Keratinocyte (primary cell): ENCODE measurements at regions not wholly inside any gene's neighbourhood (a gene's known extent, or its start where the extent isn't known, plus 50 kb on each side); places are given as distances from the start of the nearest gene placed in this dataset.

Experiments used
- DNase-seq: peaks from one replicate; pipeline ENCODE4 v3.0.0-alpha.2; 2011; ENCODE audit warnings: low read depth, missing footprints, low spot score
- FAIRE-seq: peaks from 2 replicates; lab custom pipeline; 2011; peaks lifted over from hg19 to GRCh38; lab: Jason Lieb, UNC
- H2AFZ ChIP-seq: 2 replicates; pipeline ENCODE4 v1.6.0; 2012; ENCODE audit warnings: low read length, control low read depth, inconsistent platforms; ENCODE audit not compliant: control insufficient read depth
- H3K27ac ChIP-seq: 2 replicates; pipeline ENCODE4 v1.5.1; 2011; ENCODE audit warnings: low read length; ENCODE audit not compliant: control insufficient read depth, insufficient read depth
- H3K27me3 ChIP-seq: 3 replicates; pipeline ENCODE4 v1.6.0; 2011; ENCODE audit warnings: low read length; ENCODE audit not compliant: control insufficient read depth, insufficient read depth; ENCODE audit errors: extremely low read depth
- H3K36me3 ChIP-seq, 2 experiments: 2 replicates in 1 of 2; 3 replicates in 1 of 2; pipeline ENCODE4 v1.5.1; 2011; ENCODE audit warnings: low read length in 2 of 2, mild to moderate bottlenecking in 1 of 2; ENCODE audit not compliant: control insufficient read depth in 2 of 2, insufficient read depth in 2 of 2; ENCODE audit errors: extremely low read depth in 1 of 2
- H3K4me1 ChIP-seq: 3 replicates; pipeline ENCODE4 v1.5.1; 2011; ENCODE audit warnings: low read length; ENCODE audit not compliant: control insufficient read depth, insufficient read depth; ENCODE audit errors: extremely low read depth
- H3K4me2 ChIP-seq: 3 replicates; pipeline ENCODE4 v1.6.0; 2011; ENCODE audit warnings: low read depth, low read length; ENCODE audit not compliant: control insufficient read depth, insufficient read depth; ENCODE audit errors: extremely low read depth
- H3K4me3 ChIP-seq, 3 experiments: fragments of 200-600 bp in 1 of 3; sonication (generic) in 1 of 3; 2 replicates in 2 of 3; 3 replicates in 1 of 3; pipeline ENCODE4 v1.5.1; 2011 to 2016; ENCODE audit warnings: low read length in 3 of 3, mild to moderate bottlenecking in 3 of 3, control low read depth in 2 of 3, inconsistent platforms in 1 of 3, low read depth in 1 of 3, mixed read lengths in 1 of 3, mixed run types in 1 of 3, moderate library complexity in 1 of 3; ENCODE audit not compliant: control insufficient read depth in 2 of 3, insufficient read depth in 2 of 3; ENCODE audit errors: extremely low read depth in 1 of 3
- H3K79me2 ChIP-seq: 2 replicates; pipeline ENCODE4 v1.6.0; 2012; ENCODE audit warnings: low read length; ENCODE audit not compliant: control insufficient read depth, insufficient read depth
- H3K9ac ChIP-seq: 3 replicates; pipeline ENCODE4 v1.6.0; 2011; ENCODE audit warnings: low read length; ENCODE audit not compliant: control insufficient read depth, insufficient read depth; ENCODE audit errors: extremely low read depth
- H3K9me1 ChIP-seq: 3 replicates; pipeline ENCODE4 v1.6.0; 2011; ENCODE audit warnings: low read length; ENCODE audit not compliant: control insufficient read depth, insufficient read depth; ENCODE audit errors: extremely low read depth
- H3K9me3 ChIP-seq: 2 replicates; pipeline ENCODE4 v1.5.1; 2012; ENCODE audit warnings: low read depth, low read length; ENCODE audit not compliant: control insufficient read depth
- H4K20me1 ChIP-seq: 3 replicates; pipeline ENCODE4 v1.6.0; 2011; ENCODE audit warnings: low read length; ENCODE audit not compliant: control insufficient read depth, insufficient read depth; ENCODE audit errors: extremely low read depth
- CTCF ChIP-seq, 3 experiments: IDR thresholded peaks in 1 of 3; conservative IDR thresholded peaks in 1 of 3; optimal IDR thresholded peaks in 1 of 3; 2 replicates in 2 of 3; 3 replicates in 1 of 3; pipeline versions ENCODE3 to v1.5.1; 2011; ENCODE audit warnings: low read length in 3 of 3, mild to moderate bottlenecking in 3 of 3, moderate library complexity in 2 of 3, control low read depth in 1 of 3, inconsistent platforms in 1 of 3; ENCODE audit not compliant: insufficient read depth in 2 of 3; ENCODE audit errors: extremely low read depth in 1 of 3
- EZH2 ChIP-seq: IDR thresholded peaks from one replicate; pipeline ENCODE4 v1.6.1; 2012; ENCODE audit warnings: inconsistent platforms, mild to moderate bottlenecking, low read length, moderate library complexity
- dilution Hi-C: fragments of 300-500 bp; cut with MboI; formaldehyde crosslinking; loops from one replicate; pipeline ENCODE4 v1.7.0; 2020; ENCODE audit warnings: low sequenced_read_pairs; ENCODE audit not compliant: extremely low pct_ligation_motif_present

GRCh38 chr22:23495614-23496444 is 84.3 kb downstream of the IGLL1 start:
- no peaks in the 10 kb centered on the region for H3K27me3 ChIP-seq
- TF ChIP-seq CTCF (optimal IDR thresholded peaks at IDR 0.05 in 1 of 3, IDR thresholded peaks at IDR 0.05 in 1 of 3, conservative IDR thresholded peaks at IDR 0.05 in 1 of 3; ENCODE audit: extremely low read depth in 1 of 3, insufficient read depth in 2 of 3, low read length in 3 of 3): no peak
- TF ChIP-seq EZH2: no peak

GRCh38 chr22:23494930-23495266 is 85.2 kb downstream of the IGLL1 start:
- Histone ChIP-seq H3K9me1 (no peaks in the 10 kb centered on the region), H3K4me3 (no peak overlapping the region), H3K27me3 (no peaks in the 10 kb centered on the region), H3K79me2 (no peaks in the 10 kb centered on the region), H3K4me1 (no peaks in the 10 kb centered on the region), H3K9me3 (no peaks in the 10 kb centered on the region), H3K27ac (no peak overlapping the region), H3K36me3 (no peaks in the 10 kb centered on the region), H4K20me1 (no peaks in the 10 kb centered on the region), H3K4me2 (no peak overlapping the region), H3K9ac (no peak overlapping the region), H2AFZ (no peak overlapping the region)
- FAIRE-seq: no peak
- dilution Hi-C loops: no loop called here
- no peak for DNase-seq
- no peak for TF ChIP-seq CTCF (optimal IDR thresholded peaks at IDR 0.05 in 1 of 3, IDR thresholded peaks at IDR 0.05 in 1 of 3, conservative IDR thresholded peaks at IDR 0.05 in 1 of 3; ENCODE audit: extremely low read depth in 1 of 3, insufficient read depth in 2 of 3, low read length in 3 of 3)
- no peak for TF ChIP-seq EZH2

More at GRCh38 chr22:23495614-23496444, 84.3 kb downstream of the IGLL1 start:
- Histone ChIP-seq H2AFZ (no peak overlapping the region), H3K9me3 (no peaks in the 10 kb centered on the region), H3K9ac (no peak overlapping the region), H3K79me2 (no peaks in the 10 kb centered on the region), H4K20me1 (no peaks in the 10 kb centered on the region), H3K27ac (no peak overlapping the region), H3K9me1 (peaks cover 2% of the 10 kb centered on the region), H3K36me3 (no peaks in the 10 kb centered on the region), H3K4me3 (no peak overlapping the region), H3K4me1 (peaks cover 5% of the 10 kb centered on the region), H3K4me2 (no peak overlapping the region)
- DNase-seq (no peak), FAIRE-seq (no peak)
- dilution Hi-C loops: no loop called here
